ENCODE measurements at regions not wholly inside any gene's neighbourhood (a gene's known extent, or its start where the extent isn't known, plus 50 kb on each side); places are given as distances from the start of the nearest gene placed in this dataset.

GRCh38 chr11:79506734-79507344, 66.0 kb upstream of the TENM4 start:
- no peaks in the 10 kb centered on the region for H3K79me1 ChIP-seq (ENCODE audit: low read depth in 1 of 2, low read length in 2 of 2)
- no peak overlapping the region for H2BK5ac ChIP-seq (ENCODE audit: low read depth, low read length, poor library complexity, severe bottlenecking)
- WGBS, 2 experiments (ENCODE audit: extremely low coverage in 2 of 2, insufficient read length in 1 of 2), result no CpG with 5 or more reads among the region's 11 CpGs
- no peak overlapping the region for H2AK5ac ChIP-seq (ENCODE audit: low read depth, low read length)
- H2BK15ac ChIP-seq (ENCODE audit: low read depth, low read length), result no peak overlapping the region
- no peak overlapping the region for H4K8ac ChIP-seq (ENCODE audit: low read depth in 2 of 2, low read length in 2 of 2)
- H3K4ac ChIP-seq (ENCODE audit: low read depth, low read length), result no peak overlapping the region
- no peak overlapping the region for H2BK120ac ChIP-seq (ENCODE audit: low read depth, low read length)
- DNase-seq (no peak), ATAC-seq (ENCODE audit: low read depth) (no peak)
- no peak overlapping the region for H3K14ac ChIP-seq (replicated peaks; ENCODE audit: low read depth, low read length)
- no peaks in the 10 kb centered on the region for H3K9me3 ChIP-seq (ENCODE audit: control insufficient read depth, insufficient read depth, low read length)
- no peaks in the 10 kb centered on the region for H3K9me1 ChIP-seq (ENCODE audit: insufficient read depth, low read length)
- H3K18ac ChIP-seq (ENCODE audit: low read depth, low read length), result no peak overlapping the region
- no peak overlapping the region for H2BK20ac ChIP-seq (ENCODE audit: low read depth, low read length)
- H3K4me2 ChIP-seq (ENCODE audit: low read depth, low read length), result no peak overlapping the region
- H3K4me1 ChIP-seq (ENCODE audit: control insufficient read depth, insufficient read depth, low read length), result no peaks in the 10 kb centered on the region
- H4K20me1 ChIP-seq (ENCODE audit: insufficient read depth, low read length), result no peaks in the 10 kb centered on the region
- H3K27me3 ChIP-seq (ENCODE audit: control insufficient read depth, insufficient read depth, low read length), result peaks cover 16% of the 10 kb centered on the region
- intact Hi-C loops (cut with micrococcal nuclease), result no loop called here
- H2AK9ac ChIP-seq (replicated peaks; ENCODE audit: low read depth, low read length, poor library complexity), result no peak overlapping the region
- H4K5ac ChIP-seq (ENCODE audit: low read depth, low read length), result no peak overlapping the region
- no peak overlapping the region for H2AFZ ChIP-seq (replicated peaks; ENCODE audit: low read length, poor library complexity)
- H3K4me3 ChIP-seq (ENCODE audit: insufficient read depth, low read depth, low read length), result no peak overlapping the region
- no peak overlapping the region for H3K23ac ChIP-seq (ENCODE audit: low read depth, low read length)
- CTCF ChIA-PET, result no interaction called here
- H3K9ac ChIP-seq (ENCODE audit: low read depth, low read length), result no peak overlapping the region
- H3K27ac ChIP-seq (ENCODE audit: insufficient read depth, low read length), result no peak overlapping the region
- TF ChIP-seq CHD1 (IDR thresholded peaks at IDR 0.05; ENCODE audit: low read depth, low read length) (no peak), CEBPB (IDR thresholded peaks at IDR 0.05; ENCODE audit: low read depth, low read length) (no peak), POLR2A (IDR thresholded peaks at IDR 0.05; ENCODE audit: low read depth, low read length) (no peak), MAFK (IDR thresholded peaks at IDR 0.05; ENCODE audit: low read depth, low read length) (no peak), ELK1 (IDR thresholded peaks at IDR 0.05; ENCODE audit: borderline replicate concordance, low read depth, low read length) (no peak), SMC3 (IDR thresholded peaks at IDR 0.05; ENCODE audit: low read depth, low read length) (no peak), CTCF (conservative IDR thresholded peaks at IDR 0.05; ENCODE audit: low read depth, low read length) (no peak), USF2 (IDR thresholded peaks at IDR 0.05; ENCODE audit: low read depth, low read length) (no peak), FOS (IDR thresholded peaks at IDR 0.05; ENCODE audit: low read depth, low read length) (no peak), BHLHE40 (IDR thresholded peaks at IDR 0.05; ENCODE audit: low read depth, low read length) (no peak), NFE2L2 (IDR thresholded peaks at IDR 0.05; ENCODE audit: low read depth, low read length) (no peak), RCOR1 (IDR thresholded peaks at IDR 0.05; ENCODE audit: insufficient replicate concordance, low read length) (no peak), MXI1 (IDR thresholded peaks at IDR 0.05; ENCODE audit: borderline replicate concordance, low read depth, low read length) (no peak), RAD21 (IDR thresholded peaks at IDR 0.05; ENCODE audit: low read length) (no peak), MAZ (IDR thresholded peaks at IDR 0.05; ENCODE audit: borderline replicate concordance, low read depth, low read length) (no peak), RFX5 (IDR thresholded peaks at IDR 0.05; ENCODE audit: low read depth, low read length) (no peak)
- POLR2A ChIA-PET (ENCODE audit: unreplicated experiment), result no interaction called here
- in situ Hi-C loops (cut with MboI; ENCODE audit: low sequenced_read_pairs), result no loop called here
- dilution Hi-C loops (cut with HindIII; ENCODE audit: low sequenced_read_pairs, unreplicated experiment), result no loop called here
- H3K36me3 ChIP-seq (ENCODE audit: control insufficient read depth, insufficient read depth, low read length), result no peaks in the 10 kb centered on the region
- BruUV-seq (replicated peaks), result no TSS peak
- H4K91ac ChIP-seq (ENCODE audit: insufficient read depth, low read depth, low read length), result no peak overlapping the region
- no peak overlapping the region for H3K56ac ChIP-seq (ENCODE audit: extremely low read depth, insufficient read depth, low read length)
